Neuronal stem cell (in vitro differentiated cells): ENCODE measurements at regions not wholly inside any gene's neighbourhood (a gene's known extent, or its start where the extent isn't known, plus 50 kb on each side); places are given as distances from the start of the nearest gene placed in this dataset.

ENCODE experiments used
- DNase-seq: peaks from one replicate; pipeline ENCODE4 v3.0.0-alpha.2; 2013; ENCODE audit warnings: low spot score
- H2AFZ ChIP-seq: one replicate; pipeline ENCODE4 v1.6.1; 2013; ENCODE audit warnings: mild to moderate bottlenecking, low read length, inconsistent platforms
- H2AK5ac ChIP-seq: 2 replicates; pipeline ENCODE4 v1.6.1; 2013; ENCODE audit warnings: low read depth, mild to moderate bottlenecking, inconsistent platforms, low read length, moderate library complexity, mixed read lengths
- H2BK120ac ChIP-seq: 2 replicates; pipeline ENCODE4 v1.6.1; 2013; ENCODE audit warnings: low read depth, mild to moderate bottlenecking, inconsistent platforms, low read length, moderate library complexity, mixed read lengths
- H2BK12ac ChIP-seq: one replicate; pipeline ENCODE4 v1.6.1; 2013; ENCODE audit warnings: low read length, inconsistent platforms
- H2BK15ac ChIP-seq: 2 replicates; pipeline ENCODE4 v1.6.1; 2013; ENCODE audit warnings: mild to moderate bottlenecking, low read length, inconsistent platforms, mixed read lengths
- H2BK5ac ChIP-seq: one replicate; pipeline ENCODE4 v1.6.1; 2013; ENCODE audit warnings: inconsistent platforms, mild to moderate bottlenecking, low read length, moderate library complexity
- H3K14ac ChIP-seq: one replicate; pipeline ENCODE4 v1.6.1; 2013; ENCODE audit warnings: low read length, inconsistent platforms
- H3K18ac ChIP-seq: 2 replicates; pipeline ENCODE4 v1.6.1; 2013; ENCODE audit warnings: low read length, inconsistent platforms
- H3K23ac ChIP-seq: 2 replicates; pipeline ENCODE4 v1.6.1; 2013; ENCODE audit warnings: low read depth, mild to moderate bottlenecking, mixed read lengths, low read length, inconsistent platforms; ENCODE audit not compliant: poor library complexity
- H3K27ac ChIP-seq: replicated peaks from 3 replicates; pipeline ENCODE4 v1.5.1; 2013; ENCODE audit warnings: low read length, inconsistent platforms
- H3K27me3 ChIP-seq, 3 experiments: 2 replicates each; pipeline ENCODE4 v1.6.1; 2013; ENCODE audit warnings: low read length in 3 of 3, mild to moderate bottlenecking in 2 of 3, inconsistent platforms in 1 of 3, low read depth in 1 of 3, mixed read lengths in 1 of 3, moderate library complexity in 1 of 3; ENCODE audit not compliant: control insufficient read depth in 3 of 3, insufficient read depth in 3 of 3
- H3K36me3 ChIP-seq, 2 donors: replicated peaks in 1 of 2; 2 replicates each; pipeline ENCODE4 v1.6.1; 2013; ENCODE audit warnings: low read length in 2 of 2; ENCODE audit not compliant: control insufficient read depth in 2 of 2, insufficient read depth in 2 of 2
- H3K4ac ChIP-seq: 2 replicates; pipeline ENCODE4 v1.6.1; 2013; ENCODE audit warnings: inconsistent platforms, mild to moderate bottlenecking, low read length, moderate library complexity
- H3K4me1 ChIP-seq, 2 donors: 1 replicate in 1 of 2; 2 replicates in 1 of 2; pipeline ENCODE4 v1.6.1; 2013; ENCODE audit warnings: low read length in 2 of 2, low read depth in 1 of 2; ENCODE audit not compliant: control insufficient read depth in 2 of 2, insufficient read depth in 1 of 2
- H3K4me2 ChIP-seq: one replicate; pipeline ENCODE4 v1.6.1; 2013; ENCODE audit warnings: mild to moderate bottlenecking, low read length, inconsistent platforms; ENCODE audit not compliant: insufficient read depth, poor library complexity, severe bottlenecking
- H3K4me3 ChIP-seq, 2 donors: 2 replicates each; pipeline ENCODE4 v1.5.1; 2013; ENCODE audit warnings: low read length in 2 of 2, mild to moderate bottlenecking in 2 of 2, inconsistent platforms in 1 of 2, moderate library complexity in 1 of 2
- H3K79me1 ChIP-seq: one replicate; pipeline ENCODE4 v1.6.1; 2013; ENCODE audit warnings: low read depth, mild to moderate bottlenecking, inconsistent platforms, low read length, moderate library complexity
- H3K9ac ChIP-seq: one replicate; pipeline ENCODE4 v1.6.1; 2013; ENCODE audit warnings: mild to moderate bottlenecking, low read depth, low read length, inconsistent platforms; ENCODE audit not compliant: poor library complexity
- H3K9me3 ChIP-seq, 2 donors: replicated peaks in 1 of 2; 2 replicates each; pipeline versions ENCODE3 to v1.6.1; 2013; ENCODE audit warnings: low read length in 2 of 2, mild to moderate bottlenecking in 2 of 2, inconsistent platforms in 1 of 2, low read depth in 1 of 2, mixed read lengths in 1 of 2, moderate library complexity in 1 of 2; ENCODE audit not compliant: control insufficient read depth in 2 of 2, insufficient read depth in 1 of 2
- H4K8ac ChIP-seq: one replicate; pipeline ENCODE4 v1.6.1; 2013; ENCODE audit warnings: low read depth, mild to moderate bottlenecking, inconsistent platforms, low read length, moderate library complexity
- H4K91ac ChIP-seq: one replicate; pipeline ENCODE4 v1.6.1; 2013; ENCODE audit warnings: low read length, low read depth, mild to moderate bottlenecking, inconsistent platforms; ENCODE audit not compliant: poor library complexity
- WGBS, 2 donors: extraction: QIAGEN DNeasy Blood & Tissue Kit; methylation state at CpG; one replicate each; pipeline ENCODE4 v1.1.7; 2013; ENCODE audit warnings: missing lambda C conversion rate in 2 of 2, mixed read lengths in 1 of 2; ENCODE audit not compliant: insufficient read length in 2 of 2, insufficient replicate concordance in 1 of 2; ENCODE audit errors: extremely low coverage in 2 of 2; 5-methylcytosine and 5-hydroxymethylcytosine counted together

- Histone ChIP-seq H2BK12ac (no peak overlapping the region), H3K36me3 (no peaks in the 10 kb centered on the region), H3K9ac (no peak overlapping the region), H2BK120ac (no peak overlapping the region), H3K18ac (no peak overlapping the region), H3K27ac (no peak overlapping the region), H4K8ac (no peak overlapping the region), H3K27me3 (peaks cover 0 to 31% (median 0%) of the 10 kb centered on the region in 3 experiments), H2AK5ac (no peak overlapping the region), H3K14ac (no peak overlapping the region), H3K79me1 (no peaks in the 10 kb centered on the region), H3K4me1 (peaks cover 0 to 3% of the 10 kb centered on the region in 2 donors), H3K4me2 (no peak overlapping the region), H3K4me3 (no peak overlapping the region), H3K23ac (no peak overlapping the region), H3K9me3 (no peaks in the 10 kb centered on the region), H2BK5ac (no peak overlapping the region), H2BK15ac (no peak overlapping the region), H4K91ac (no peak overlapping the region), H2AFZ (no peak overlapping the region), H3K4ac (no peak overlapping the region)
- no peak for DNase-seq
- no CpG with 5 or more reads among the region's 2 CpGs for WGBS, 2 donors
Observed at GRCh38 chr9:113783475-113783874, 92.6 kb upstream of the ZNF618 start.

- no peak overlapping the region for H2AK5ac ChIP-seq
- peak overlapping the region; percentile 7 for H3K9ac ChIP-seq
- H2BK5ac ChIP-seq = no peak overlapping the region
- no peak overlapping the region for H3K4me3 ChIP-seq
- no peak overlapping the region for H3K4me2 ChIP-seq
- no peak overlapping the region for H3K14ac ChIP-seq
- H3K27me3 ChIP-seq = peaks cover 0 to 34% (median 0%) of the 10 kb centered on the region in 3 experiments
- H3K9me3 ChIP-seq = no peaks in the 10 kb centered on the region
- H2BK15ac ChIP-seq = no peak overlapping the region
- no peaks in the 10 kb centered on the region for H3K36me3 ChIP-seq
- no peak overlapping the region for H3K23ac ChIP-seq
- H3K4me1 ChIP-seq = peaks cover 0 to 3% of the 10 kb centered on the region in 2 donors
- WGBS, 2 donors = no CpG with 5 or more reads among the region's 6 CpGs
- no peak for DNase-seq
- H2BK120ac ChIP-seq = no peak overlapping the region
- no peak overlapping the region for H3K18ac ChIP-seq
- no peak overlapping the region for H4K8ac ChIP-seq
- no peak overlapping the region for H3K4ac ChIP-seq
- H3K79me1 ChIP-seq = no peaks in the 10 kb centered on the region
- H2BK12ac ChIP-seq = no peak overlapping the region
- no peak overlapping the region for H4K91ac ChIP-seq
- no peak overlapping the region for H2AFZ ChIP-seq
- no peak overlapping the region for H3K27ac ChIP-seq
Observed at GRCh38 chr9:113785334-113785733, 90.8 kb upstream of the ZNF618 start.

- no peak overlapping the region for H2BK5ac ChIP-seq
- H2AFZ ChIP-seq = no peak overlapping the region
- no peak overlapping the region for H3K14ac ChIP-seq
- H4K91ac ChIP-seq = no peak overlapping the region
- peaks cover 0 to 34% (median 0%) of the 10 kb centered on the region in 3 experiments for H3K27me3 ChIP-seq
- H3K23ac ChIP-seq = no peak overlapping the region
- no peak overlapping the region for H2BK12ac ChIP-seq
- no CpG with 5 or more reads among the region's 4 CpGs for WGBS, 2 donors
- H3K36me3 ChIP-seq = no peaks in the 10 kb centered on the region
- no peak overlapping the region for H3K18ac ChIP-seq
- H3K4me2 ChIP-seq = no peak overlapping the region
- H3K27ac ChIP-seq = no peak overlapping the region
- no peak overlapping the region for H2BK15ac ChIP-seq
- no peak overlapping the region for H2AK5ac ChIP-seq
- no peaks in the 10 kb centered on the region for H3K79me1 ChIP-seq
- no peak overlapping the region for H3K4ac ChIP-seq
- H3K9ac ChIP-seq = no peak overlapping the region
- no peak for DNase-seq
- no peaks in the 10 kb centered on the region for H3K9me3 ChIP-seq
- H3K4me1 ChIP-seq = peaks cover 0 to 3% of the 10 kb centered on the region in 2 donors
- no peak overlapping the region for H3K4me3 ChIP-seq
- no peak overlapping the region for H4K8ac ChIP-seq
- H2BK120ac ChIP-seq = no peak overlapping the region
Observed at GRCh38 chr9:113786071-113786470, 90.0 kb upstream of the ZNF618 start.

- Histone ChIP-seq H3K4me3 (no peak overlapping the region), H2BK15ac (no peak overlapping the region), H2BK5ac (no peak overlapping the region), H3K36me3 (no peaks in the 10 kb centered on the region), H3K79me1 (no peaks in the 10 kb centered on the region), H4K91ac (no peak overlapping the region), H3K9ac (no peak overlapping the region), H2AK5ac (no peak overlapping the region), H3K4me2 (no peak overlapping the region), H2BK12ac (no peak overlapping the region), H3K14ac (no peak overlapping the region), H3K4ac (no peak overlapping the region), H3K18ac (no peak overlapping the region), H2BK120ac (no peak overlapping the region), H3K27me3 (peaks cover 0 to 34% (median 0%) of the 10 kb centered on the region in 3 experiments), H2AFZ (no peak overlapping the region), H3K23ac (no peak overlapping the region), H3K4me1 (peaks cover 0 to 3% of the 10 kb centered on the region in 2 donors), H3K9me3 (peaks cover 0 to 2% of the 10 kb centered on the region in 2 donors), H4K8ac (no peak overlapping the region), H3K27ac (no peak overlapping the region)
- no peak for DNase-seq
- WGBS, 2 donors = no CpG with 5 or more reads among the region's 8 CpGs
Observed at GRCh38 chr9:113787871-113788270, 88.2 kb upstream of the ZNF618 start.
